K562 (cell line): ENCODE measurements at regions not wholly inside any gene's neighbourhood (a gene's known extent, or its start where the extent isn't known, plus 50 kb on each side); places are given as distances from the start of the nearest gene placed in this dataset.

Experiments
- ATAC-seq: fragments of 200-7000 bp; cut with Tn5 transposase; 3 replicates; pipeline ENCODE4 v1.9.1; 2020; ENCODE audit warnings: moderate library complexity
- BruUV-seq: library from RNA; stranded (reverse); fragments of 400-500 nt; replicated peaks from 2 replicates; lab custom pipeline; 2021; lab: Mats Ljungman, UMichigan
- CTCF ChIA-PET: fragments of 300-600 bp; formaldehyde crosslinking; extraction: SDS; loops from one replicate; lab custom pipeline; 2021; ENCODE audit warnings: low intra/inter-chr PET ratio; lab: Yijun Ruan, JAX
- POLR2A ChIA-PET: fragments of 300-600, 350-650 bp; sonication (Branson Sonifier 250); formaldehyde crosslinking; extraction: SDS; loops from one replicate; lab custom pipeline; 2021; ENCODE audit warnings: antibody characterized with exemption, inconsistent platforms; lab: Yijun Ruan, JAX
- DNase-seq, 4 experiments: peaks; one replicate each; pipeline versions ENCODE4 v3.0.0 to v3.0.0-alpha.2; 2011 to 2018; ENCODE audit warnings: low spot score in 3 of 4, mixed read lengths in 3 of 4; ENCODE audit errors: extremely low read depth in 1 of 4
- FAIRE-seq: peaks from 2 replicates; lab custom pipeline; 2011; peaks lifted over from hg19 to GRCh38; lab: Jason Lieb, UNC
- H2AFZ ChIP-seq: 2 replicates; pipeline ENCODE4 v1.6.0; 2011; ENCODE audit warnings: low read depth, low read length, control low read depth, inconsistent platforms
- H3K27ac ChIP-seq: fragments of 200-600 bp; 3 replicates; pipeline ENCODE4 v1.8.0; 2011; ENCODE audit warnings: low read depth, mild to moderate bottlenecking, control low read depth, inconsistent platforms, low read length, moderate library complexity, mixed read lengths; ENCODE audit errors: extremely low read depth
- H3K27me3 ChIP-seq, 2 experiments: fragments of 300-600 bp in 1 of 2; 2 replicates in 1 of 2; 3 replicates in 1 of 2; pipeline versions ENCODE4 v1.6.0 to v1.8.0; 2011; ENCODE audit warnings: inconsistent platforms in 2 of 2, low read length in 2 of 2, mild to moderate bottlenecking in 1 of 2, mixed read lengths in 1 of 2, moderate library complexity in 1 of 2; ENCODE audit not compliant: control insufficient read depth in 2 of 2, insufficient read depth in 2 of 2
- H3K36me3 ChIP-seq: fragments of 300-600 bp; 3 replicates; pipeline ENCODE4 v1.8.0; 2011; ENCODE audit warnings: mild to moderate bottlenecking, low read length, inconsistent platforms; ENCODE audit not compliant: control insufficient read depth, insufficient read depth
- H3K4me1 ChIP-seq, 2 experiments: fragments of 200-600 bp in 1 of 2; replicated peaks in 1 of 2; 2 replicates in 1 of 2; 3 replicates in 1 of 2; pipeline versions ENCODE4 v1.5.1 to v1.8.0; 2011; ENCODE audit warnings: inconsistent platforms in 2 of 2, low read length in 2 of 2, mild to moderate bottlenecking in 1 of 2, mixed read lengths in 1 of 2, moderate library complexity in 1 of 2; ENCODE audit not compliant: control insufficient read depth in 2 of 2, insufficient read depth in 2 of 2
- H3K4me2 ChIP-seq: 2 replicates; pipeline ENCODE4 v1.6.1; 2011; ENCODE audit warnings: low read length, control low read depth, inconsistent platforms, mixed read lengths; ENCODE audit not compliant: insufficient read depth
- H3K4me3 ChIP-seq: fragments of 200-600 bp; sonication (generic), shearing (Covaris generic); 2 replicates; pipeline ENCODE4 v1.5.1; 2016; ENCODE audit warnings: control low read depth, inconsistent platforms
- H3K79me2 ChIP-seq: fragments of 200-600 bp; 3 replicates; pipeline ENCODE4 v1.8.0; 2011; ENCODE audit warnings: low read length, inconsistent platforms; ENCODE audit not compliant: control insufficient read depth, insufficient read depth
- H3K9ac ChIP-seq, 2 experiments: 2 replicates each; pipeline versions ENCODE4 v1.6.0 to v1.6.1; 2011; ENCODE audit warnings: low read depth in 2 of 2, low read length in 2 of 2, control low read depth in 1 of 2, inconsistent platforms in 1 of 2, mild to moderate bottlenecking in 1 of 2, mixed read lengths in 1 of 2; ENCODE audit not compliant: insufficient read depth in 1 of 2
- H3K9me1 ChIP-seq: one replicate; pipeline ENCODE4 v1.6.0; 2011; ENCODE audit warnings: inconsistent platforms, mild to moderate bottlenecking, low read length, moderate library complexity; ENCODE audit not compliant: control insufficient read depth, insufficient read depth
- H3K9me3 ChIP-seq: replicated peaks from 2 replicates; pipeline ENCODE4 v1.5.1; 2011; ENCODE audit warnings: low read depth, low read length, inconsistent platforms; ENCODE audit not compliant: control insufficient read depth, insufficient read depth
- H4K20me1 ChIP-seq: replicated peaks from 2 replicates; pipeline ENCODE4 v1.6.1; 2011; ENCODE audit warnings: low read length, inconsistent platforms, mixed read lengths; ENCODE audit not compliant: control insufficient read depth, insufficient read depth
- E2F4 ChIP-seq: sonication (generic); formaldehyde crosslinking; IDR thresholded peaks from 2 replicates; pipeline ENCODE4 v1.8.0; 2022; ENCODE audit warnings: mild to moderate bottlenecking, low read depth, missing genetic modification reagents
- FOXP4 ChIP-seq: sonication (generic); formaldehyde crosslinking; IDR thresholded peaks from 2 replicates; pipeline ENCODE4 v1.8.0; 2022; ENCODE audit warnings: mild to moderate bottlenecking, missing genetic modification reagents, borderline replicate concordance
- HCFC1 ChIP-seq: IDR thresholded peaks from 2 replicates; pipeline ENCODE4 v1.6.1; 2012; ENCODE audit warnings: low read depth, low read length, improper control_type of control experiment
- MEF2D ChIP-seq: conservative IDR thresholded peaks from 2 replicates; pipeline ENCODE4 v1.6.1; 2016; ENCODE audit warnings: low read depth, missing genetic modification characterization, missing compliant biosample characterization
- MNT ChIP-seq, 2 experiments: fragments of 450-650 bp; conservative IDR thresholded peaks; 2 replicates each; pipeline ENCODE4 v1.6.1; 2017; ENCODE audit warnings: mild to moderate bottlenecking in 2 of 2, moderate library complexity in 2 of 2
- PCBP2 ChIP-seq: fragments of 200-400 bp; formaldehyde crosslinking; IDR thresholded peaks from 2 replicates; pipeline ENCODE4 v1.6.1; 2018; ENCODE audit warnings: low read length, low read depth, mild to moderate bottlenecking, moderate library complexity; ENCODE audit not compliant: poor library complexity, severe bottlenecking
- U2AF2 ChIP-seq: fragments of 200-400 bp; formaldehyde crosslinking; optimal IDR thresholded peaks from 2 replicates; pipeline ENCODE3; 2017; ENCODE audit warnings: low read depth, mild to moderate bottlenecking, low read length
- WGBS: fragments of 100-300 bp; shearing (Covaris generic); methylation state at CpG from one replicate; pipeline ENCODE4 v1.1.6; 2016; ENCODE audit warnings: low coverage, mixed read lengths; ENCODE audit not compliant: insufficient coverage; ENCODE audit errors: missing lambda C conversion rate; 5-methylcytosine and 5-hydroxymethylcytosine counted together
- in situ Hi-C: fragments of 300-500 bp; cut with MboI; formaldehyde crosslinking; loops from 4 replicates; pipeline ENCODE4 v1.15.0; 2018; ENCODE audit warnings: inconsistent platforms, mixed read lengths
- intact Hi-C: fragments of 100-400 bp; cut with micrococcal nuclease; formaldehyde crosslinking; loops from 2 replicates; pipeline ENCODE4 v1.14.2; 2022
- TF ChIP-seq, protein P1 (sequence below): fragments of 250-450 bp; sonication (Bioruptor Pico); IDR thresholded peaks from 2 replicates; pipeline ENCODE4 v1.5.0; 2020; ENCODE audit warnings: mild to moderate bottlenecking, borderline replicate concordance
- TF ChIP-seq, protein P2 (sequence below): fragments of 450-650 bp; IDR thresholded peaks from 2 replicates; pipeline ENCODE4 v1.6.1; 2017; ENCODE audit warnings: antibody characterized with exemption, mild to moderate bottlenecking

- TF ChIP-seq PCBP2 = no peak
Observed at GRCh38 chr3:147589016-147589415, 179.9 kb downstream of the ZIC1 start (continued).

DNA sequence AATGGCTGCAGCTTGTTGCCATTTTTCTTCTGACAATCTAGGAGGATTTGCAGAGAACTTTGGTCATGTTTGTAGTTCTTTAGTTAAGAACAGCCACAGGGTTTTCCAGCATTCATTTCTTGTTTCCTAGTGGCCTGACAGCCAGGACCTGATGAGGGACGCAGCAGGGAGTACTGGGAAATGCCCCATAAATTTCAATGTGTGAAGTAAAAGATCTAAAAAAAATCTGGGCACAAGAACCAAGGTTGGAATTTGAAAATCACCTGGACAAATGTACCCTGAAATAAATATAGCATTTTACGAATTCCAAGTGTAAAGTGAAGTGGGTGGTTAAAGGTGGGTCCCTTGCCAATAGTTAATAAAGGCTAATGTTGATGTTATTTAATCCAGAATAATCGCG lies 195.0 kb downstream of the ZIC1 start:
- H3K79me2 ChIP-seq = no peaks in the 10 kb centered on the region
- DNase-seq (no peak), FAIRE-seq (no peak), ATAC-seq (no peak)
- CTCF ChIA-PET = no interaction called here
- no peaks in the 10 kb centered on the region for H3K9me1 ChIP-seq
- no peak overlapping the region for H3K4me2 ChIP-seq
- H3K36me3 ChIP-seq = no peaks in the 10 kb centered on the region
- no peaks in the 10 kb centered on the region for H3K27me3 ChIP-seq
- H3K4me3 ChIP-seq = no peak overlapping the region
- no peak overlapping the region for H3K9ac ChIP-seq
- H3K9me3 ChIP-seq = no peaks in the 10 kb centered on the region
- POLR2A ChIA-PET = no interaction called here
- H2AFZ ChIP-seq = no peak overlapping the region
- in situ Hi-C loops = no loop called here
- H3K4me1 ChIP-seq = no peaks in the 10 kb centered on the region
- H3K27ac ChIP-seq = no peak overlapping the region
- intact Hi-C loops = no loop called here
- H4K20me1 ChIP-seq = no peaks in the 10 kb centered on the region
- no TSS peak for BruUV-seq
- 6% methylated on average over 4 of the region's 4 CpGs for WGBS
- no peak for TF ChIP-seq HCFC1
- no peak for TF ChIP-seq MEF2D
- TF ChIP-seq U2AF2 = no peak
- no peak for TF ChIP-seq FOXP4 (CRISPR knock-in tag)
- TF ChIP-seq, protein P1, sequence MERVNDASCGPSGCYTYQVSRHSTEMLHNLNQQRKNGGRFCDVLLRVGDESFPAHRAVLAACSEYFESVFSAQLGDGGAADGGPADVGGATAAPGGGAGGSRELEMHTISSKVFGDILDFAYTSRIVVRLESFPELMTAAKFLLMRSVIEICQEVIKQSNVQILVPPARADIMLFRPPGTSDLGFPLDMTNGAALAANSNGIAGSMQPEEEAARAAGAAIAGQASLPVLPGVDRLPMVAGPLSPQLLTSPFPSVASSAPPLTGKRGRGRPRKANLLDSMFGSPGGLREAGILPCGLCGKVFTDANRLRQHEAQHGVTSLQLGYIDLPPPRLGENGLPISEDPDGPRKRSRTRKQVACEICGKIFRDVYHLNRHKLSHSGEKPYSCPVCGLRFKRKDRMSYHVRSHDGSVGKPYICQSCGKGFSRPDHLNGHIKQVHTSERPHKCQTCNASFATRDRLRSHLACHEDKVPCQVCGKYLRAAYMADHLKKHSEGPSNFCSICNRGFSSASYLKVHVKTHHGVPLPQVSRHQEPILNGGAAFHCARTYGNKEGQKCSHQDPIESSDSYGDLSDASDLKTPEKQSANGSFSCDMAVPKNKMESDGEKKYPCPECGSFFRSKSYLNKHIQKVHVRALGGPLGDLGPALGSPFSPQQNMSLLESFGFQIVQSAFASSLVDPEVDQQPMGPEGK (CRISPR knock-in tag) = no peak
- TF ChIP-seq E2F4 (CRISPR knock-in tag) = no peak
- TF ChIP-seq, protein P2, sequence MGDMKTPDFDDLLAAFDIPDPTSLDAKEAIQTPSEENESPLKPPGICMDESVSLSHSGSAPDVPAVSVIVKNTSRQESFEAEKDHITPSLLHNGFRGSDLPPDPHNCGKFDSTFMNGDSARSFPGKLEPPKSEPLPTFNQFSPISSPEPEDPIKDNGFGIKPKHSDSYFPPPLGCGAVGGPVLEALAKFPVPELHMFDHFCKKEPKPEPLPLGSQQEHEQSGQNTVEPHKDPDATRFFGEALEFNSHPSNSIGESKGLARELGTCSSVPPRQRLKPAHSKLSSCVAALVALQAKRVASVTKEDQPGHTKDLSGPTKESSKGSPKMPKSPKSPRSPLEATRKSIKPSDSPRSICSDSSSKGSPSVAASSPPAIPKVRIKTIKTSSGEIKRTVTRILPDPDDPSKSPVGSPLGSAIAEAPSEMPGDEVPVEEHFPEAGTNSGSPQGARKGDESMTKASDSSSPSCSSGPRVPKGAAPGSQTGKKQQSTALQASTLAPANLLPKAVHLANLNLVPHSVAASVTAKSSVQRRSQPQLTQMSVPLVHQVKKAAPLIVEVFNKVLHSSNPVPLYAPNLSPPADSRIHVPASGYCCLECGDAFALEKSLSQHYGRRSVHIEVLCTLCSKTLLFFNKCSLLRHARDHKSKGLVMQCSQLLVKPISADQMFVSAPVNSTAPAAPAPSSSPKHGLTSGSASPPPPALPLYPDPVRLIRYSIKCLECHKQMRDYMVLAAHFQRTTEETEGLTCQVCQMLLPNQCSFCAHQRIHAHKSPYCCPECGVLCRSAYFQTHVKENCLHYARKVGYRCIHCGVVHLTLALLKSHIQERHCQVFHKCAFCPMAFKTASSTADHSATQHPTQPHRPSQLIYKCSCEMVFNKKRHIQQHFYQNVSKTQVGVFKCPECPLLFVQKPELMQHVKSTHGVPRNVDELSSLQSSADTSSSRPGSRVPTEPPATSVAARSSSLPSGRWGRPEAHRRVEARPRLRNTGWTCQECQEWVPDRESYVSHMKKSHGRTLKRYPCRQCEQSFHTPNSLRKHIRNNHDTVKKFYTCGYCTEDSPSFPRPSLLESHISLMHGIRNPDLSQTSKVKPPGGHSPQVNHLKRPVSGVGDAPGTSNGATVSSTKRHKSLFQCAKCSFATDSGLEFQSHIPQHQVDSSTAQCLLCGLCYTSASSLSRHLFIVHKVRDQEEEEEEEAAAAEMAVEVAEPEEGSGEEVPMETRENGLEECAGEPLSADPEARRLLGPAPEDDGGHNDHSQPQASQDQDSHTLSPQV = no peak
- TF ChIP-seq MNT (conservative IDR thresholded peaks at IDR 0.05) = no peak
